ENCODE measurements at regions not wholly inside any gene's neighbourhood (a gene's known extent, or its start where the extent isn't known, plus 50 kb on each side); places are given as distances from the start of the nearest gene placed in this dataset.

- TF ChIP-seq GATA3 (IDR thresholded peaks at IDR 0.05; ENCODE audit: low read depth, low read length) (no peak), GATA2 (IDR thresholded peaks at IDR 0.05; ENCODE audit: low read depth, low read length) (no peak)
Observed at GRCh38 chr20:11502671-11503070, 415.0 kb upstream of the BTBD3 start.

All from SH-SY5Y (cell line).